GM18858 (cell line): ENCODE measurements at regions not wholly inside any gene's neighbourhood (a gene's known extent, or its start where the extent isn't known, plus 50 kb on each side); places are given as distances from the start of the nearest gene placed in this dataset.

Experiments
- ATAC-seq: cut with Tn5 transposase; IDR thresholded peaks from one replicate; pipeline ENCODE4 v1.9.1; 2021; ENCODE audit not compliant: unreplicated experiment

DNA sequence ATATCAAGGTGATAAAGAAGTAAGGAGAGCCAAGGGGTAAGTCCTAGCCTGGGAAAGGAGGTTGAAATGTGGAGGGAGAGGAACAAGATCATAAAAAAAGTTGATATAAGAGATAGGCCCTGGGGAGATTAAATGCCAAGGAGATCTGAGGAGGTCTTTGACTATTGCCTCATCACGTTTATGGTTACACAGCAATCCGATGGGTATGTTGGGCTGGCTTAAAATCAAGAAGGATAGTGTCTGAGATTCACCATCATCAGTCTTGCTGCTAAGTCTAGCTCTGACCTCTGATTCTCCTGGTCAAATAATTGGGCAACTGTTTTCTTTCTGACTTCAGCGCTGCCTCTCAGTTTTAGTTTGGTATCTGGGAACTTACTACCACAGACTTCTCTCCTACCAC, 416.3 kb downstream of the GPATCH2 start:
- no peak for ATAC-seq

DNA sequence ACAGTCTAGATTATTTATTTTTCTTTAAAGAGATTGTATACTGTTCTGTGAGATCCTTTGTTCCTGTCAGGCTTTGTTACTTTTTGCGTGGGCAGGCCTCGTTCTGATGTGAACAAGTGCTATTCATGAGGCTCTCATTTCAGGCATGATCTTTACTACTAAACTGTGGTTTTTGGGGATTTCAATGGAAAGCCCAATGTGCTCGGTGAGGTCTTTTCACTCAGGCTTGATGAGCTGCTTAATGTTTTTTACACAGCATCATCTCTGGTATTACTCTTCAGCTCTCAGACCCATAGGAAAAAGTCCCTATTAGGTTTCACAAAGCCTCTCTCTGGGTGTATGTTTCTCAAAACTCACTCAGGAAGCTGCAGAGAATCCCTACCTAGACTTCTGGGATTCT, 419.4 kb downstream of the GPATCH2 start:
- no peak for ATAC-seq

DNA sequence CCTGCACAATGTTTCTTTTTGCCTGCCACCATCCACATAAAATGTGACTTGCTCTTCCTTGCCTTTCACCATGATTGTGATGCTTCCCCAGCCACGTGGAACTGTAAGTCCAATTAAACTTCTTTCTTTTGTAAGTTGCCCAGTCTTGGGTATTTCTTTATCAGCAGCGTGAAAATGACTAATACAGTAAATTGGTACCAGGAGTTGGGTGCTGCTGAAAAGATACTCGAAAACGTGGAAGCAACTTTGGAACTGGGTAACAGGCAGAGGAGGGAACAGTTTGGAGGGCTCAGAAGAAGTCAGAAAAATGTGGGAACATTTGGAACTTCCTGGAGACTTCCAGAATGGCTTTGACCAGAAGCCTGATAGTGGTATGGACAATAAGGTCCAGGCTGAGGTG, 425.3 kb downstream of the GPATCH2 start:
- ATAC-seq, result no peak

GRCh38 chr1:217196616-217197015, 434.3 kb downstream of the GPATCH2 start:
- ATAC-seq, result no peak

GRCh38 chr1:217193151-217193550, 437.7 kb downstream of the GPATCH2 start:
- no peak for ATAC-seq

DNA sequence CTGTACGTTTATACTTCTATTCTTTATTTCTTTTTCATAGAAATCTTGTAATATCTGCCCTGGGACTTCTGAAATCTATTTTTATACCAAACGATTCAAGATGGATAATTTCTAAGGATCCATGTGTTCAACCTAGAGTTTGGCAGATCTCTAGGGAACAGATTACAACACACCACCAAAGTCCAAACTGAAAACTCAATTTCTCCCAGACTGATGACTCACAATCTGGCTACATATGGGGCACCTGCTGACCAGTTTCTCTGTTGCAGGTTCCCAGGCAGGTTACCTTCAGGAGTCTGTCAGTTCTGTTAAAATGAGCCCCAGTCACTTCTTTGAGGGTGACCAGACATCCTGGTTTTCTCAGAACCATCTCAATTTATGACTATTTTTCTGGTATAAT, 439.4 kb downstream of the GPATCH2 start:
- ATAC-seq, result no peak

DNA sequence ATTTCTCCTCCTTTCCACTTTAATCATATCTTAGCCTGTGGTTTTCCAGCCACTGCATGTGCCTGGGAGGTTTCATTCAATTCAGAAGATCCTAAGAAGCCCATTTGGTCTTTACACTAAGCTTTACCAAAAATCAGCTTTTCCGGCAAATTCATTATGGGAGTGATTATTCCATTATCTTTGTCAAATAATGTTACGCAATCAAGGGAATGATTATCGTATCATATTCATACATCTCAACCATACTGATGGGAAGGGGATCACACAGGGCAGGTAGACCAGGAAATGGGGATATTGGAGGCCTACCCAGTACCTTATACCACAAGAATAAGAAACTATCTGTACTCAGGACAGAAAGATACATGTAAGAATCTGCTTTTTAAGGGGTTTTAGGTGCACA, 440.5 kb downstream of the GPATCH2 start:
- no peak for ATAC-seq

GRCh38 chr1:217189362-217189761, 441.5 kb downstream of the GPATCH2 start:
- ATAC-seq, result no peak

DNA sequence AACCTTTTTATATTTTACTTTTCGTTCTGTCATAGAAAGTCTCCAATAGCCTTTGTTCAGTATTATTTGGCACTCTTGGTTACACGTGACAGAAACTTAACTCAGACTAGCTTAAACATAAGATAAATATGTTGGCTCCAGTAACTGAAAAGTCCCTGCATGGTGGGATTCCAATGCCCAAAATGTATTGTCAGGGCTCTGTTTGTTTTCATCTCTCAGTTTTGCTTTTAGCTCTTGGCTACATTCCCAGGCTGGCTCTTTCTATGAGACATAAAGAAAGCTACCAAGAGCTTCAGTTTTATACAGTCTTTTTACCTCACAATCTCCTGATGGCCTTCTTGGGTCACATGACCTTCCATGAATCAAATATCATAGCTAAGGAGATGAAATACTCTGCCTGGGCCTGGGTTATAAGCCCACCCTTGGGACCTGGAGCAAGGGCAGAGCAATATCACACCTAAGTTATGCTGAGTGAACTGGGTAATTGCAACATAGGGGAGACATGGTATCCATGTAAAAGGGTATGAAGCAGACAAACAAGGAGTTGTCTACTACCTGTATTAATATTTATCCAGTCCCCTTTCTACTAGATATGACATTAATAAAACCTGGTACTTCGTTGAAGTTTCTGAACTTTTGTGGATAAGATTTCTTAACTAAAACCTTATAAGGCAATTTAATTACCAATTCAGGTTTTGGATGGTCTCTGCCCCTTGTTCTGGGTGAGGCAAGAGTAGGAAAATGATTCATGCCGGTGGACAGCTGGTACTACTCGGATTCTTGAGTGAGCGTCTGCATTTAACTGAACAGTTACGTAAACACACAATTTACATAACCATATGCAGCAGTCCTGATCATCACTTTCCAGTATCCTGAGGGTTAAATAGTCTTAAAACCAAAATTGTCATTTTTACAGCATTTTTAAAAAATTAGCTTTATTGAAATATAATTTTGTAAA, 442.3 kb downstream of the GPATCH2 start:
- ATAC-seq, result no peak

DNA sequence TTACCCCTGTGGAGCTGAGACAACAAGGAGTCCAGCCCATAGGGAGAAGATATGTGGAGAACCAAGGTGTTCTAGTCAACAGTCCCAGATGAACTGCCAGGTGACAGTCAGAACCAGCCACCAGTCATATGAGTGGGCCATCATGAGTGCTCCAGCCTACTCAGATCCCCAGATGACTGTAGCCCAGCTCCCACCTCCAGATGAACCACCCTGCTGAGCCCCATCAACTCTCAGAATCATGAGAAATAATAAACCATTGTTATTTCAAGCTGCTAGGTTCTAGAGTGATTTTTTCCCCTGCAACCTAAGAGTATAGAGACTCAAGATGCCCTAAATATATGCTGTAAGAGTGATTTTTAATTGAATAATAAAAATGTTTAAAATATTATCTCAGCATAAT, 444.2 kb downstream of the GPATCH2 start:
- no peak for ATAC-seq

- no peak for ATAC-seq
Observed at GRCh38 chr1:217184854-217185253, 446.0 kb downstream of the GPATCH2 start.

- ATAC-seq, result no peak
Observed at GRCh38 chr1:217182992-217183391, 447.9 kb downstream of the GPATCH2 start.

DNA sequence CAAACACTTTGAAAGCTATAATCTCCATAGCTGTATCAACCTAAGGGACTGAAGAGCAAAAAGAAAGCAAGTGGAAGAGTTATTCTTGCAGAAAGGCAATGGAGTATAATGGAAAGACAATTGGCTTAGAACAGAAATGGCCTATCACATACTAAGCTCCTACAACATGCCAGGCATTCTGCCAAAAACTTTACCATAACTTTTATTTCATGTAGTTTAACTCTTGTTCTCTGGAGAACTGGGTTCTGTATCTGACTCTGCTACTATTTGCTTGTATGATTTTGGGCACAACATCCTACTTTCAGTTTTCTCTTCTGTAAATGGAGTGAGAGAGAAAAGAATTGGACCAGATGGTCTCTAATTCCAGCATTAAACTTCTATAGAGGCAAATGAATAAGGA, 449.1 kb downstream of the GPATCH2 start:
- ATAC-seq, result no peak

DNA sequence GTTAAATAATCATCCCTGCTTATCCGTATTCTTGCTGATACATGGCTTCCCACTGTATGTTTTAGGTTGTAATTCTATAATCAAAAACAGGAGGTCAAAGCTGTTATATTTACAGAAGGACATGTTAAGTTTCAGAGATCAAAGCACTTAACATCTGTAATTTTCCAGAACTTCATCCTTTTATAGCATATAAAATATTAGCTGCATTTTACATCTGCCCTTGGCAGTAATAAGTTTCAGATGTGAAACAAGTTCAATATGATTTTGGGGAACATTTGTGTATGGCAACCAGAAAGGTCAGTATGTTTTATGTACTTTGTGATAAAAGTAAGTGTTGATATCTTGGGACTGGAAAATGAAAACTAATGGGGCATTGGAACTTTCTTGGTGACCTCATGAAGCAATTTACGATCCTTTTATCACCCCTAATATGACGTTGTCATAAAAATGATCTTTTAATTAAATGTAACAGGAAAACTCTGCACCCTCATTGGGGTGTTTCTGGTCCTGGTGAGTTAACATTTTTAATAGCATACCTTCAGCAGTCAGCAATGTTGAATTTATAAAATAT, 449.6 kb downstream of the GPATCH2 start:
- no peak for ATAC-seq

DNA sequence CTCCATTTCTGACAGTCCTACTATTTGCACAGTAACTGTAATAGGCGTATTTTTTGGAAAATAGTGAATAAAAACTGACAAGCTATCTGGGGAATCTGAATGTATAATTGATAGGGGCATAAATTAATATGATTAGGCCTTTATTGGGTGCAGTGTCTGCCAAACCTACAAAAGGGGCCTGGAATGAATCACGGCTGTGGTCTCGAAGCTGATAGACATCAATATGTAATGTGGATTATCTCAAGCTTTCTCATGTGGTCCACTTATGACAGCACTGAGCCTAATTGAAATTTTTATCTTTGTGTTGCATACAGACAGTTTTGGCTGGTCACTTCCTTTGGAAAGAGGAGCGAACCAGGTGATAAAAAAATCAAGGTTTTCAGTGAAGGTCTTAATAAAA, 450.4 kb downstream of the GPATCH2 start:
- no peak for ATAC-seq

GRCh38 chr1:217164403-217164802, 441.2 kb upstream of the ESRRG start:
- ATAC-seq, result no peak

DNA sequence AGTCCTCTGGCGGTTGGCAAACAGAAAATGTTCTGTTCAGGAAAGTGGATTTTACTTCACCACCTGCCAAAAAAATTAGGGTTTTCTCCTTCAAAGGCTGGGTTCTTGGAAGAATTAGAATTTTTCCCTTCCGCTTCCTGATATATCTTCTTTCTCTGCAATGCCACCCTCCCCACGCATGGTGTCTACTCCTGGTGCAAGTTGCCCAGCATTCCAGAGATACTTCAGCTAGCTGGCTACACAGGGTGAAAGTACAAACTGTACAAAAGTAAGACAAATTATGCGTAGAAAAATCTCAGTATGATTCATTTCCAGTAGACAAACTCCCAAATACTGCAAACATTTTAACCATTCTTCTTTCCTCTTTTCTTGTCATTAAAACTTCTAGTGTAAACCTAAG, 430.1 kb upstream of the ESRRG start:
- ATAC-seq, result no peak

- ATAC-seq, result no peak
Observed at GRCh38 chr1:217150366-217150765, 427.1 kb upstream of the ESRRG start.

DNA sequence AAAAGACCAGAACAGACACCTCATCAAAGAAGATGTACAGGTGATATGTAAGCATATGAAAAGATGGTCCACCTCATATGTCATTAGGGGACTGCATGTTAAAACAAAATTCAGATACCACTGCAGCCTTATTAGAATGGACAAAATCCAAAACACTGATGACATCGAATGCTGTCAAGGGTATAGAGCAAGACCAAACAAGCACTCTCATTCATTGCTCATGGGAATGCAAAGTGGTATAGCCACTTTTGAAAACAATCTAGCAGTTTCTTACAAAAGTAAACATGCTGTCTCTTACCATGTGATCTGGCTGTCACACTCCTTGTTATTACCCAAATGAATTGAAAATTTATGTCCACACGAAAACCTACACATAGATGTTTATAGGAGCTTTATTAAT, 426.6 kb upstream of the ESRRG start:
- ATAC-seq, result no peak

DNA sequence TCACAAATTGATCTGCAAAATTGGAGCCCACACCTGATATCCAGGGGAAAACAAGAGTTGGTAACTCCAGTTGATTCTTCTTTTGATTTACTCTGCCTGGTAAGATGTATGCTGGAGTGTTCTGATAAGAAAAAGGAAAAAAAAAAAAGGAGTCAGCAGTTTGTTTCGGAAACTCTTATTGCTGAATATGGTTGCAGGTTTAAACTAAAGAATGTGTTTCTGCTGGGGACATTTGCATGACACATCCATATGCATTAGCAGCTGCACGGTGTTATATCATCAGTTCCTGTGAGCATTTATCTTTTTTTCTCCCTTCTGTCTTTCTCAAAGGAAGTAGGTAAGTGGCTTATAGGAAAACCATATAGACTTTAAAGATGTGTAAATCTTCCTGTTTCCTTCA, 418.5 kb upstream of the ESRRG start:
- no peak for ATAC-seq

DNA sequence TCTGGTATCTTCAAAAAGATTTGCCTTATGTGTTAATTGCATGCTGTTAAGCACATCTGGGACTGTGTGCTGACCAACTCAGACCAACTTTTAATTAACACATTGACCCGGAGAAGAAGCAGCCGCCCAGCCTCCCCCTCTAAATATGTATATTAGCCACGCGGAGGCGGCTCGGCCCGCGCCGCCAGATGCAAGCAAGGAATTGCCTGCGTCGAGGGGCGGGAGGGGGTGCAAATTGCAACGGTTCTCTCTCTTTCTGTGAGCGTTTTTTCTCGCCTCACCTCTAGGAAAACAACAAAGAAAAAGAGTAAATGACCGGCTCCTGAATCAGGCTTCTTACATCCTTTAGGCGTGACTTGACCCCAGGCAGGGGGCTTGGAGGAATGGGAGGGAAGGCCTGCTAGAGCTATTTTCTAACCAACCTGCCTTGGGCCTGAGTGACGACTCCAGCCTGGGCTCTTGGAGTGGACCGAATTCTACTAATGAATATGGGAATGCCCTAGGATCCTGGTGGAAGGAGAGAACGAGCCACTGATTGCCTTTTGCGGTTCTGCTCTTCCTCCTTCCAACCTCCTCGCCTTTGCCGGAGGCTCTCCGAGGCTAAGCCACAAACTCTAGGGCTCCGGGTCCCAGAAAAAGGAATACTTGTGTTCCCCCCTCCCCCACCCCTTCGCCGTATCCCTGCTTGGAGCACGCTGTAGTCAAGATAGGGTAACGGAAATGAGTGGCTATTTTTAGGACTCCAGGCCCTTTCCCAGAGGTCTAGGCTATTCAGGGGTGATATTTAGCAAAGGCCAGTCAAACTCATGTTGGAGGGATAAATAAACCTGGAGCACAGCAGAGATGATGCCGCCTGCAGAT, 417.0 kb upstream of the ESRRG start:
- no peak for ATAC-seq

DNA sequence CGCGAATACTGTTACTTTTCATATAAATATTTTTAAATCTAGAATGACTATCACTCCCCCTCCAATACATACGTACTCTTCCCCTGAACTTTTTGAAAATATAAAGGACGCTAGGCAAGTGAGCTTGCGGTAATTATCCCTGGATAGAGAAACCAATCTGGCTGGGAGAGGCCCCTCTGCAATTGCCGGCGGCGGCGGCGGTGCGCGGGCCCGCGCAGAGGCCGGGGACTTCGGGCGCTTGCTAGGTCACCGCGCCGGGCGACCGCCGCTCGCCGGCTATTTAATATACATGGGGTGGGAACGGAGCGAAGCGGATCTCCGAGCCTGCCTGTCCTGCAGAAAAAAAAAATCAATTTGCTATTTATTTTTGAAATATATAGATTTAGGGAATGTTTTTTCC, 416.3 kb upstream of the ESRRG start:
- ATAC-seq, result no peak
